ENCODE measurements at regions not wholly inside any gene's neighbourhood (a gene's known extent, or its start where the extent isn't known, plus 50 kb on each side); places are given as distances from the start of the nearest gene placed in this dataset.

- no peak for TF ChIP-seq CTCF (conservative IDR thresholded peaks at IDR 0.05; ENCODE audit: low read length)
- no peak for TF ChIP-seq EZH2phosphoT487 (IDR thresholded peaks at IDR 0.05; ENCODE audit: borderline replicate concordance, low read depth, low read length)
These were observed 218.0 kb downstream of the TMEM38B start for GRCh38 chr9:105912157-105912862.
